Astrocyte of the spinal cord (primary cell): ENCODE measurements at regions not wholly inside any gene's neighbourhood (a gene's known extent, or its start where the extent isn't known, plus 50 kb on each side); places are given as distances from the start of the nearest gene placed in this dataset.
A peak's percentile ranks its signal among the peaks of the same experiment; 100 is the strongest.
"Not testable (repeated sequence)": the region's sequence is repeated elsewhere in the genome, so short reads cannot be mapped to it uniquely, and the experiment has no call there.

Experiments used
- DNase-seq: peaks from one replicate; pipeline ENCODE4 v3.0.0; 2011; ENCODE audit warnings: low read depth, low spot score
- H3K4me3 ChIP-seq: 2 replicates; pipeline ENCODE4 v1.5.1; 2011; ENCODE audit warnings: low read depth, mild to moderate bottlenecking, low read length, moderate library complexity
- in situ Hi-C: cut with HindIII; loops from 2 replicates; pipeline ENCODE4 v1.10.0; 2017; ENCODE audit warnings: low sequenced_read_pairs
- TF ChIP-seq, protein P1 (sequence below): IDR thresholded peaks from 2 replicates; pipeline ENCODE4 v1.5.1; 2012; ENCODE audit warnings: low read depth, mild to moderate bottlenecking, low read length, inconsistent platforms

DNA sequence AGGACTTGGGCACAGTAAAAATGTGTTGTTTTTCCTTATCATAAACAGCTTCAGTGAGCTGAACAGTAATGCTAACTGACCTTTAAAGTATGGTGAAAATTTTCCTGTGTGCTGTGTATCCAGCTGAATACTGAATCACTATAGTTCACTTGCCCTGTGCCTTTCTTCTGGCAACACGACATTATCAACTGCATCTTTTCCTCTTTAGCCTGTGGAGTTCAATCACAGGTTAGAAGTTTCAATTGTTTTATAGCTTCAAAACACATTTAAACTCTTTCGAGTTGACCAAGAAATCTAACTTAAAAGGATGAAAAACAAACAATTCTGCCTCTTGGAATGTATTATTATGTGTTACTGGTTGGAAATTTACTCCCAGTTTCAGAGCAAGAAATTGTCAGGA, 1120.7 kb upstream of the ALCAM start:
- no peak for DNase-seq
- in situ Hi-C loops, result no loop called here
- H3K4me3 ChIP-seq, result no peak overlapping the region
- TF ChIP-seq, protein P1, sequence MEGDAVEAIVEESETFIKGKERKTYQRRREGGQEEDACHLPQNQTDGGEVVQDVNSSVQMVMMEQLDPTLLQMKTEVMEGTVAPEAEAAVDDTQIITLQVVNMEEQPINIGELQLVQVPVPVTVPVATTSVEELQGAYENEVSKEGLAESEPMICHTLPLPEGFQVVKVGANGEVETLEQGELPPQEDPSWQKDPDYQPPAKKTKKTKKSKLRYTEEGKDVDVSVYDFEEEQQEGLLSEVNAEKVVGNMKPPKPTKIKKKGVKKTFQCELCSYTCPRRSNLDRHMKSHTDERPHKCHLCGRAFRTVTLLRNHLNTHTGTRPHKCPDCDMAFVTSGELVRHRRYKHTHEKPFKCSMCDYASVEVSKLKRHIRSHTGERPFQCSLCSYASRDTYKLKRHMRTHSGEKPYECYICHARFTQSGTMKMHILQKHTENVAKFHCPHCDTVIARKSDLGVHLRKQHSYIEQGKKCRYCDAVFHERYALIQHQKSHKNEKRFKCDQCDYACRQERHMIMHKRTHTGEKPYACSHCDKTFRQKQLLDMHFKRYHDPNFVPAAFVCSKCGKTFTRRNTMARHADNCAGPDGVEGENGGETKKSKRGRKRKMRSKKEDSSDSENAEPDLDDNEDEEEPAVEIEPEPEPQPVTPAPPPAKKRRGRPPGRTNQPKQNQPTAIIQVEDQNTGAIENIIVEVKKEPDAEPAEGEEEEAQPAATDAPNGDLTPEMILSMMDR, result no peak

DNA sequence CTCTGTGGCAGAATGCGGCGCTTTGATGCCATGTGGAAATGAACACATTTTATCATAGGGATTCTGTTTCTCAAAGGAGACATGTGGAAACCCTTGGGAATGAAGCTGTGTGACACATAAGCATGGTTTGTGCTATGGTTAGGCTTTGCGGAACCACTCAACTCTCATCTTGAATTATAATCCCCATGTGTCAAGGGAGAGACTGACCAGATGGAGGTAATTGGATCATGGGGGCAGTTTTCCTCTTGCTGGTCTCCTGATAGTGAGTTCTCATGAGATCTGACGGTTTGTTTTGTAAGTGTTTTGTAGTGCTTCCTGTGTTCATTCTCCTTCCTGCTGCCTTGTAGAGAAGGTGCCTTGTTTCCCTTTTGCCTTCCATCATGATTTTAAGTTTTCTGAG, 1109.2 kb upstream of the ALCAM start:
- TF ChIP-seq, protein P1, result no peak
- in situ Hi-C loops, result no loop called here
- no peak overlapping the region for H3K4me3 ChIP-seq
- DNase-seq, result no peak

DNA sequence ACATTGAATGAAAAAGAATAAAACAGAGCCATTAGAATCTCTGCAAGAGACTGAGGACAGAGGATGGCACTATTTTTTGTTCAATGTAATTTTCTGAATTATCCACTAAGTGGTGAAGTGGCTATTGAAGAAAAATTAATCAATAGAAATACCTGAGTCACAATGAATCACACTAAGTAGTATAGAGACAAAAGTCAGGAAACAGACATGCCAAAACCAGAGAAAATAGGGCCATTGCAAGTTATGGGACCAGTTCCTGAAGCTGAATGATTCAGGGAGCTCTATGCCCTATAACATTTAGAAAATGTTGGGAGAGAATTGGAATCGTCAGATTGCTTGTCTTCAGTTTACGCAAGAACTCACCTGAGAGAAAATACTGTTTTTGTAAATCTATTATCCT, 1103.2 kb upstream of the ALCAM start:
- in situ Hi-C loops, result no loop called here
- TF ChIP-seq, protein P1, result no peak
- no peak for DNase-seq

DNA sequence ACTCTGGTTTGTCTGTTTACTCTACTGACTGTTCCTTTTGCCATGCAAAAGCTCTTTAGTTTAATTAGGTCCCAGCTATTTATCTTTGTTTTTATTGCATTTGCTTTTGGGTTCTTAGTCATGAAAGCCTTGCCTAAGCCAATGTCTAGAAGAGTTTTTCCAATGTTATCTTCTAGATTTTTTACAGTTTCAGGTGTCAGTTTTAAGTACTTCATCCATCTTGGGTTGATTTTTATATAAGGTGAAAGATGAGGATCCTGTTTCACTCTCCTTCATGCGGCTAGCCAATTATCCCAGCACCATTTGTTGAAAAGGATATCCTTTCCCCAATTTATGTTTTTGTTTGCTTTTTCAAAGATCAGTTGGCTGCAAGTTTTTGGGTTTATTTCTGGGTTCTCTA, 1100.5 kb upstream of the ALCAM start:
- DNase-seq, in situ Hi-C loops: not testable (repeated sequence)

More for the DNA sequence above, 1103.2 kb upstream of the ALCAM start:
- no peak overlapping the region for H3K4me3 ChIP-seq

DNA sequence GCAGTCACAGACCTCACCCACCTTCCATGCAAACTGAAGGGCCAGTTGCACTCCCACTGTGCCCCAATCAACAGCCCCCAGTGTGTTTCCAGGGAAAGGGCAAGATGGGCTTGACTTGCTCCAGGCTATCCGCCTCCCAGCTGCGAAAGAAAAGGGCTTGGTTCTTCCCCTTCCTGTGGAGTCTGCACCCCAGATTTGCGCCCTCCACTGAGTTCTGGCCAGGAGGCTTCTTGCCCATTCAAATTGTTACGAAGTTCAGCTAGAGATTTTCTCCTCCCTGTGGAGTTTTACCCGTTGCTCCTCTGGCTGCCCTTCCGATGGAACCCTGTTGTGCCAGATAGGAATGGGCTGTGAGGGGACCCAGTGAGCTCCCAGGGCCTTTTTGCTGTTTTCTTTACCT, 1096.9 kb upstream of the ALCAM start:
- TF ChIP-seq, protein P1, result no peak
- no peak overlapping the region for H3K4me3 ChIP-seq
- peak; percentile 3 for DNase-seq
- in situ Hi-C loops, result no loop called here

More for the DNA sequence above, 1100.5 kb upstream of the ALCAM start:
- not testable (repeated sequence) for H3K4me3 ChIP-seq

DNA sequence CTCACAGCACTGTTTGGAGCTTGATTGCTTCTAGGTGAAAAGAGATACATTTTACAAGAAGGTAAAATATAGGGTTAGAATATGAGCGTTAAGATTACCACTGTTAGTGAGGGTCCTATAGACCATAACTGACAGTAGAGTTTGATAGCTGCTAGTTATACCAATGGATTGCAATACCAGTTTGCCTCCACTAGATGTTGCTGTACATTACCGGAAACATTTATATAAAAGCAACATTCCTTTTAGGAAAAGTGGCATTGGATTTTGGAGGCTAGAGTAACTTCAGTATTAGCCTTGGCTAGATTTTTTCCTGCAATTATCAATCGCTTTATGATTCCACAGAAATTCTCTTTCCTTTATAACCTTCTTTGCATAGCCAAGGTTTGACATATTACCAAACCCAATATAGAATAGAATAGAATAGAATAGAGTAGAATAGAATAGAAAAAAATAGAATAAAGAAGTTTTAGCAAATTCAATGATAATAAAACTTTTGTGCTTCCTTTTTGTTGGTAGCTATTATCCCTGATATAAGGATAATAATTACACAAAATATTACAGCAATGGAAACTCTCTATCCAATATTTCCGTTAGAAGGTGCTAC, 1093.6 kb upstream of the ALCAM start:
- in situ Hi-C loops, result no loop called here
- TF ChIP-seq, protein P1, result peak; percentile 81
- H3K4me3 ChIP-seq, result no peak overlapping the region
- DNase-seq, result peak; percentile 53

DNA sequence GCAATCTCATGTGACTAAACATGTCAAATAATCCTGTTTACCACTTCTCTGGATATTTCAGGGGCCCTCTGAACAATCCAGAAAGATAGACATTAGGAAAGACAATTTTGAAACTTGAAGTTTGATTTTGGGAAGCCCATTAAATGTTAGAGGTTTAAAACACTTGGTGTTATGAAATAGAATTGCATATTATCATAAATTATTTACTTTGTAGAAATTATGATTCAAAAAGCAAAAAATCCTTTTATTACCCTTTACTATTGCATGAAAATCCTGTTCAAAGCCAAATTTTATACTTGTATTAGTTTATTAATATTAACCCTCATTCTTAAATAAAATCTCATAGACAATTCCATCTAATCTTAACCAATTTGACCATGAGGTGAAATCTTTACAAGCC, 1091.5 kb upstream of the ALCAM start:
- in situ Hi-C loops, result no loop called here
- no peak overlapping the region for H3K4me3 ChIP-seq
- TF ChIP-seq, protein P1, result no peak
- no peak for DNase-seq
